ENCODE measurements at regions not wholly inside any gene's neighbourhood (a gene's known extent, or its start where the extent isn't known, plus 50 kb on each side); places are given as distances from the start of the nearest gene placed in this dataset.

- Histone ChIP-seq H2AK5ac (ENCODE audit: low read depth, low read length) (no peak overlapping the region), H3K4me2 (ENCODE audit: insufficient read depth in 1 of 2, low read depth in 2 of 2, low read length in 2 of 2) (no peak overlapping the region), H2AFZ (ENCODE audit: low read length) (no peak overlapping the region), H4K8ac (ENCODE audit: extremely low read depth, insufficient read depth, low read length) (no peak overlapping the region), H3K4me3 (ENCODE audit: extremely low read depth in 1 of 4, insufficient read depth in 2 of 4, low read depth in 3 of 4, low read length in 4 of 4) (no peak overlapping the region), H2BK120ac (replicated peaks; ENCODE audit: low read depth, low read length) (no peak overlapping the region), H3K79me1 (ENCODE audit: low read depth, low read length) (no peaks in the 10 kb centered on the region), H3K27ac (ENCODE audit: low read depth, low read length) (no peak overlapping the region), H3K56ac (replicated peaks; ENCODE audit: insufficient read length, low read depth, low read length) (no peak overlapping the region), H2BK20ac (ENCODE audit: low read length) (no peak overlapping the region), H4K5ac (ENCODE audit: insufficient read length, low read depth, low read length) (no peak overlapping the region), H2BK15ac (ENCODE audit: low read length) (no peak overlapping the region), H3K18ac (ENCODE audit: extremely low read depth, low read length) (no peak overlapping the region), H3K79me2 (ENCODE audit: control insufficient read depth in 1 of 2, insufficient read depth in 2 of 2, low read length in 2 of 2) (no peaks in the 10 kb centered on the region), H3K27me3 (replicated peaks in 1 of 4; ENCODE audit: control insufficient read depth in 3 of 4, extremely low read depth in 1 of 4, insufficient read depth in 3 of 4, low read length in 3 of 4) (no peaks in the 10 kb centered on the region), H4K20me1 (replicated peaks in 1 of 2; ENCODE audit: control insufficient read depth in 1 of 2, insufficient read depth in 2 of 2, low read length in 2 of 2) (no peaks in the 10 kb centered on the region), H3K23me2 (ENCODE audit: low read depth, low read length) (no peaks in the 10 kb centered on the region), H2BK5ac (ENCODE audit: low read depth, low read length) (no peak overlapping the region), H4K91ac (replicated peaks; ENCODE audit: insufficient read length, low read length) (no peak overlapping the region), H3K4me1 (replicated peaks in 1 of 4; ENCODE audit: control insufficient read depth in 3 of 4, insufficient read depth in 4 of 4, low read length in 3 of 4) (no peaks in the 10 kb centered on the region), H3K14ac (ENCODE audit: insufficient read length) (no peak overlapping the region), H2BK12ac (ENCODE audit: low read depth, low read length) (no peak overlapping the region), H3K23ac (ENCODE audit: insufficient read length) (no peak overlapping the region), H3K9ac (replicated peaks in 1 of 4; ENCODE audit: extremely low read depth in 1 of 4, low read depth in 3 of 4, low read length in 3 of 4) (no peak overlapping the region), H3K36me3 (ENCODE audit: control insufficient read depth in 2 of 4, insufficient read depth in 4 of 4, low read length in 3 of 4) (no peaks in the 10 kb centered on the region), H3K9me3 (ENCODE audit: insufficient read depth in 2 of 2, low read depth in 1 of 2, low read length in 1 of 2) (no peaks in the 10 kb centered on the region), H3K4ac (replicated peaks; ENCODE audit: insufficient read length, low read depth, low read length) (no peak overlapping the region)
- POLR2A ChIA-PET (ENCODE audit: partially characterized antibody) = no interaction called here
- TF ChIP-seq TEAD4 (IDR thresholded peaks at IDR 0.05; ENCODE audit: low read depth, low read length) (no peak), CREB1 (IDR thresholded peaks at IDR 0.05) (no peak), KDM1A (IDR thresholded peaks at IDR 0.05; ENCODE audit: borderline replicate concordance, low read length) (no peak), EZH2 (IDR thresholded peaks at IDR 0.05; ENCODE audit: low read depth, low read length, severe bottlenecking) (no peak), CTBP2 (IDR thresholded peaks at IDR 0.05; ENCODE audit: borderline replicate concordance, insufficient read depth, insufficient read length, low read length) (no peak), KDM4A (IDR thresholded peaks at IDR 0.05; ENCODE audit: low read depth, low read length, severe bottlenecking) (no peak), BCL11A (IDR thresholded peaks at IDR 0.05; ENCODE audit: low read depth in 2 of 2, low read length in 2 of 2) (no peak), ASH2L (IDR thresholded peaks at IDR 0.05; ENCODE audit: low read length) (no peak), GTF2F1 (IDR thresholded peaks at IDR 0.05; ENCODE audit: borderline replicate concordance, low read depth, low read length) (no peak), TCF12 (IDR thresholded peaks at IDR 0.05; ENCODE audit: low read depth, low read length) (no peak), JUND (IDR thresholded peaks at IDR 0.05; ENCODE audit: low read length) (no peak), ZNF274 (IDR thresholded peaks at IDR 0.05; ENCODE audit: borderline replicate concordance, extremely low read depth, low read length) (no peak), BACH1 (IDR thresholded peaks at IDR 0.05; ENCODE audit: low read length) (no peak)
- TF ChIP-seq, protein P1, sequence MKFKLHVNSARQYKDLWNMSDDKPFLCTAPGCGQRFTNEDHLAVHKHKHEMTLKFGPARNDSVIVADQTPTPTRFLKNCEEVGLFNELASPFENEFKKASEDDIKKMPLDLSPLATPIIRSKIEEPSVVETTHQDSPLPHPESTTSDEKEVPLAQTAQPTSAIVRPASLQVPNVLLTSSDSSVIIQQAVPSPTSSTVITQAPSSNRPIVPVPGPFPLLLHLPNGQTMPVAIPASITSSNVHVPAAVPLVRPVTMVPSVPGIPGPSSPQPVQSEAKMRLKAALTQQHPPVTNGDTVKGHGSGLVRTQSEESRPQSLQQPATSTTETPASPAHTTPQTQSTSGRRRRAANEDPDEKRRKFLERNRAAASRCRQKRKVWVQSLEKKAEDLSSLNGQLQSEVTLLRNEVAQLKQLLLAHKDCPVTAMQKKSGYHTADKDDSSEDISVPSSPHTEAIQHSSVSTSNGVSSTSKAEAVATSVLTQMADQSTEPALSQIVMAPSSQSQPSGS (IDR thresholded peaks at IDR 0.05; ENCODE audit: low read length) = no peak
- TF ChIP-seq, protein P2, sequence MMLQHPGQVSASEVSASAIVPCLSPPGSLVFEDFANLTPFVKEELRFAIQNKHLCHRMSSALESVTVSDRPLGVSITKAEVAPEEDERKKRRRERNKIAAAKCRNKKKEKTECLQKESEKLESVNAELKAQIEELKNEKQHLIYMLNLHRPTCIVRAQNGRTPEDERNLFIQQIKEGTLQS (IDR thresholded peaks at IDR 0.05; ENCODE audit: insufficient read depth, low read depth, low read length) = no peak
- CTCF ChIA-PET (ENCODE audit: partially characterized antibody) = no interaction called here
- FAIRE-seq (no peak), DNase-seq (ENCODE audit: low read depth in 1 of 2, low spot score in 2 of 2) (no peak)
Observed at GRCh38 chrX:123788744-123789143, 55.9 kb upstream of the THOC2 start.
